HG02884 (cell line): ENCODE measurements at regions not wholly inside any gene's neighbourhood (a gene's known extent, or its start where the extent isn't known, plus 50 kb on each side); places are given as distances from the start of the nearest gene placed in this dataset.
"Not testable (repeated sequence)": the region's sequence is repeated elsewhere in the genome, so short reads cannot be mapped to it uniquely, and the experiment has no call there.

ENCODE experiments used
- ATAC-seq: cut with Tn5 transposase; IDR thresholded peaks from one replicate; pipeline ENCODE4 v1.9.1; 2021; ENCODE audit warnings: mild to moderate bottlenecking, moderate library complexity; ENCODE audit not compliant: unreplicated experiment

- ATAC-seq = not testable (repeated sequence)
Observed at GRCh38 chr7:86375602-86376001, 268.1 kb upstream of the GRM3 start.

- ATAC-seq = no peak
Observed at GRCh38 chr7:86372262-86372661, 271.4 kb upstream of the GRM3 start.

- no peak for ATAC-seq
Observed at GRCh38 chr7:86366946-86367345, 276.8 kb upstream of the GRM3 start.

DNA sequence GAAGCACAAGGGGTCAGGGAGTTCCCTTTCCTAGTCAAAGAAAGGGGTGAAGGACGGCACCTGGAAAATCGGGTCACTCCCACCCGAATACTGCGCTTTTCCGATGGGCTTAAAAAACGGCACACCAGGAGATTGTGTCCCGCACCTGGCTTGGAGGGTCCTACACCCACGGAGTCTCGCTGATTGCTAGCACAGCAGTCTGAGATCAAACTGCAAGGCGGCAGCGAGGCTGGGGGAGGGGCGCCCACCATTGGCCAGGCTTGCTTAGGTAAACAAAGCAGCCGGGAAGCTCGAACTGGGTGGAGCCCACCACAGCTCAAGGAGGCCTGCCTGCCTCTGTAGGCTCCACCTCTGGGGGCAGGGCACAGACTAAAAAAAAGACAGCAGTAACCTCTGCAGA is 303.3 kb upstream of the GRM3 start:
- ATAC-seq = not testable (repeated sequence)

- ATAC-seq = no peak
Observed at GRCh38 chr7:86339051-86339450, 304.7 kb upstream of the GRM3 start.

GRCh38 chr7:86328801-86329433 is 314.8 kb upstream of the GRM3 start:
- ATAC-seq = no peak

GRCh38 chr7:86326847-86327246 is 316.9 kb upstream of the GRM3 start:
- no peak for ATAC-seq

DNA sequence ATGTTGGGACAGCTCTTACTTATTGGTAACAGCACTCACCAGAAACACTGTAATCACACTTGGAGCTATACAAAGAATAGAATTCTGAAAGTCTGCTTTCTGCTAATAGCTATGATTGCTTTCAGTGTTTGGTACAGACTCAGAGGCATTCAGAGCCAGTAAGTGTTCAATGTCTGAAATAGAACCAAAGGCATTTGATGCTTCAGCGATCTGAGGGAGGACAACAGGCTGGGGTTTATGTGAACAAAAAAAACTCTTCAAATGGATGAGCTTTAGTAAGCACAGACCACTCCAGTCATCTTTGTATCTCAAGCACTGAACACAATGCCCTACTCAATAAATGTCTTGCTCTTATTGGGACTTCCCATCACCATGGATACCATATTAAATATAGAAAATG is 322.8 kb upstream of the GRM3 start:
- no peak for ATAC-seq

DNA sequence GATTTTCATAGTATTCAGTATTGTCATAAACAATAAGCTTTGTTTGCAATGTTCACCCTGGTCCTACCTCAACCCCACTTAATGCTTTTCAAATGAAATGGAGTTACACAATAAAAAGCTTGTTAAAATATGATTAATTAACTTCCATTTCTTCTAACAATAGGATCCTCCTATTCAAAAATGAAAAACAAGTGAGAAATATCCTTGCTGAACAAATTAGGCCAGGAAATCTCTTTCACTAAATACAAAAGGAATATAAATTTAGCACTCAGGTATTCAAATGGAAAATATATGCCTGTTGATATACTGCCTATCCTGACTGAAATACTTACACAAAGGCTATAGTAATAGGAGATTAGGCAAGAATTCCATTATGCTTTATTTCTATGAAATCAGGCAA is 323.4 kb upstream of the GRM3 start:
- no peak for ATAC-seq

GRCh38 chr7:86313842-86314241 is 329.9 kb upstream of the GRM3 start:
- no peak for ATAC-seq

- ATAC-seq = no peak
Observed at GRCh38 chr7:86301301-86301700, 342.4 kb upstream of the GRM3 start.

GRCh38 chr7:86295526-86295925 is 348.2 kb upstream of the GRM3 start:
- ATAC-seq = no peak

GRCh38 chr7:86282014-86282682 is 361.6 kb upstream of the GRM3 start:
- no peak for ATAC-seq

DNA sequence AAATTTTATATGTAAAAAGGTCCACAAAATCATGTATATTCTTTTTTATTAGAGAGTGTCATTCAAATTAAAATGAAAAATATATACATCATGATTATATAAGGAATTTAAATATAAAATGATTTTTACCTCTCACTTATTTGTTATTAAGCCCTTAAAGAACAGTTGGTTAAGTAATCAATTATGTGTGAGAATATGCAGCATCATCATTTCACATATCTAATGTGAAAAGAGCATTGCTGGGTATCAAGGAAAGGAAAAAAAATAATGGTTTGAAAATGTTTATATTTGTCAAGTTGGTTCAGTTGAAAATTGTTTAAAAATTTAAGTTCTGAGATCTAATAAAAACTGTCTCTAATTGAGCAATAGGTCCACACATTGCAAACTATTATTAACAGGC is 363.6 kb upstream of the GRM3 start:
- no peak for ATAC-seq

DNA sequence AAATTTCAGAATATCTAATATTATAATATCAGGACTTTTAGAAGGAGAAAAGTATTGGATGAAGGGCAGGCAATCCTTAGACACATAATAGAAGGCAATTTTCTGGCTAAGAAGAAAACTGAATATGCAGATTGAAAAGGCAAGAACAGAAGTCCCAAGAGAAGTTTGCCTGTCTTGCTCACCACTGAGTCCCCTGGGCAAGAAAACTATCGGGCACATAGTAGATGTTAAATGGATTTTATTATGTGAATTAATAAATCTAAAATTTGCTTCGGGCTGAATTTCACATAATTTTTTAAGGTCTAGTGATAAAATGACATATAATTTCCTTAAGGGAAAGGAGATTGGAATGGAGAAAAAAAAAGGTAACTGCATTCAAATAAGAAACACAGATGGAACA is 380.9 kb upstream of the GRM3 start:
- no peak for ATAC-seq

DNA sequence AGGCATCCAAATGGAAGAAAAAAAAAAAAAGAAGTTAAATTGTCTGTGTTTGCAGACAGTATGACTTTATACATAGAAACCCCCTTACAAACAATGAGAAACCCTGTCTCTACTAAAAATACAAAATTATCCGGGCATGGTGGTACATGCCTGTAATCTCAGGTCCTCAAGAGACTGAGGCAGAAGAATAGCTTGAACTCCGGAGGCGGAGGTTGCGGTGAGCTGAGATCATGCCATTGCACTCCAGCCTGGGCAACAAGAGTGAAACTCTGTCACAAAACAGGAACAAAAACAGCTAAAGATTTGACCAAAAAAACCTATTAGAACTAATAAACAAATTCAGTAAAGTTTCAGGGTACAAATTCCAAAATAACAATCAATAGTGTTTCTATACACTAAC is 385.8 kb upstream of the GRM3 start:
- no peak for ATAC-seq

GRCh38 chr7:86252406-86252805 is 391.3 kb upstream of the GRM3 start:
- ATAC-seq = no peak

- no peak for ATAC-seq
Observed at GRCh38 chr7:86248977-86249376, 394.7 kb upstream of the GRM3 start.

- ATAC-seq = no peak
Observed at GRCh38 chr7:86243171-86243570, 400.5 kb upstream of the GRM3 start.

DNA sequence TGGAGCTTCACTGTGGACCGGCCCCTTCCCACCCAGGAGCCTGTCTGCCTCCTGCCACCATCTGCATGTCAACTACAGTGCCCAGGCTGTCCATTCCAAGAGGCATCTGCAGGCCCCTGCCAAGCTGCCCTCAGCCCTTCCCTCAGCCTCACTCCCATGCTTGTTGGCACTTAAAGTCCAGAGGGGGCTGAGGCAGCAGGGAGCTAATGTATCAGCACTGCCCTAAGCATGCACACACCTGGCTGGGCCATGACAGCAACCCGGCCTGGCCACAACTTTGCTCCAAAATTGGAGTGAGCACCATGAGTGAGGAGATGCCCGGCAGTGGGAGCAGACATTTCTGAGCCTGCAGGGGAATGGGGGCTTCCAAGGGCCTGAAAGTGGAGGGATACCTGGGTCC is 417.5 kb upstream of the GRM3 start:
- no peak for ATAC-seq

- ATAC-seq = no peak
Observed at GRCh38 chr7:86222806-86223205, 420.9 kb upstream of the GRM3 start.

- ATAC-seq = no peak
Observed at GRCh38 chr7:86214734-86215133, 429.0 kb upstream of the GRM3 start.

DNA sequence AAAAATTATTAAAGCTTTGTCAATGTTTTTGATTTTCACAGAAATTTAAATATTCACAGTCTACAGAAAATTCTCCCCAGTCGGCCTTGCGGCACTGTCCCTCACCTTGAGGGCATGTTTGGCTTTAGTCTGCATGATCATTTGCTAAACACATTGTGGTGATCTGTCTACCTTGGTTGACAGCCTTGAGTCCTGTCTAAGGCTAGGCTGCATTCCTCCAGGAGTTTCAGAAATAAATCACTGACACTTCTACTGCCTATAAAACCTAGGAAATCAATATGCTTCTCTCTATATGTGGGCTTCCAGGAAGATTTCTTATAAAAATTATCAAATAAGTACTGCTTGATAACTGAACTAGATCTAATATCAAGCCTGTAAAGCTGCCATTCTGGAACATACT is 430.7 kb upstream of the GRM3 start:
- no peak for ATAC-seq
